ENCODE measurements at regions not wholly inside any gene's neighbourhood (a gene's known extent, or its start where the extent isn't known, plus 50 kb on each side); places are given as distances from the start of the nearest gene placed in this dataset.
"Not testable (repeated sequence)": the region's sequence is repeated elsewhere in the genome, so short reads cannot be mapped to it uniquely, and the experiment has no call there.

DNA sequence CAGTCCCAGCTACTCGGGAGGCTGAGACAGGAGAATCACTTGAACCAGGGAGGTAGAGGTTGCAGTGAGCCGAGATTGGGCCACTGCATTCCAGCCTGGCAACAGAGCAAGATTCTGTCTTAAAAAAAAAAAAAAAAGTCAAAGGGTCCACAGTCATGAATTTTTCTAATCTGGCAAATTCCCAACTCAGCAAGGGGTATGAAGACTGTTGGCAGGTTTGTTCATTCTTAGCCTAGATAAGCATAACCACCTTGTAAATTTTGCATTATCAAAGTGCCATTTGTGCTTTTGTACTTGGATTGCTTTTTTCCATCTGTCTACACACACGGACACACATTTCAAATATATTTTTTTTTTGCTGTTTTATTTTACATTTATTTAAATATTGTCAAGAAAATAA, 299.8 kb upstream of the NUDT12 start:
- FAIRE-seq (no peak), DNase-seq (ENCODE audit: low spot score in 2 of 2) (no peak)

DNA sequence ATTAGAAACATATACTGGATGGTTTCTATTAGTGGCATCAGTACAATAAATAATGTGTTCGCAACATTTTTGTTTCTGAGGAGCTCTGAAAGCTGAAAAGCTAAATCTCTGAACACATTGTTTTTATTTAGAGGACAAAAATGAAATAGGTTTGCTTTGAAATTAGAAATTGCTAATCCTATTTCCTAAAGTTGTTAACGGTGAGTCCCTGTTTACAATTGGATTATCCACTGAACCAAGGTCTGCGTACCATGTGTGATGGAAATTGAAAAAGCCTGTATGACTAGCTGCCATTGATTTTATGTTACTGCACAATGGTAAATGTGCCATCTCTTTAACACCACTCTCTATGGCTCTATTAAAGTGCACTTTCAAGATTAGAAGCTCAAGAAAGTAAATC, 297.7 kb upstream of the NUDT12 start:
- FAIRE-seq = no peak

GRCh38 chr5:103858367-103858766, 295.8 kb upstream of the NUDT12 start:
- not testable (repeated sequence) for DNase-seq (ENCODE audit: low spot score in 2 of 2); FAIRE-seq

More for the DNA sequence above, 297.7 kb upstream of the NUDT12 start:
- no peak for DNase-seq (ENCODE audit: low spot score in 2 of 2)

DNA sequence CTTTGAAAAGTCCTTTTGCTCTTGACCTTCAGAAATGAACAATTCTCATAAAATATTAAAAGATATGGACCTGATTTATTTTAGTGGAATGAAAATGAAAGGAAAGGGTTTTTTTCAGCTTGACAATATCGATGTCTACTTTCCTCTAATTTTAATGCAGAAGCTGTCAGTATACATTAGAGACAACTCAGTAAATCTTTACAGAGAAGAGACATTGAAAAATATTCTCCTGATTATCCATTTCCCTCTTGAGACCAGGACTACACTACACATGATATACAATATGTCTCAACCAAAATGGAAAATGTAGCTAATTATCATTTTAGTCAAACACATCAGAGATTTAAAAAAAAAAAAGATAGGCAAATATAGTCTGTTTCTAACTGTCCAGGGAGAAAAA, 288.5 kb upstream of the NUDT12 start:
- no peak for FAIRE-seq

GRCh38 chr5:103849934-103850333, 287.3 kb upstream of the NUDT12 start:
- FAIRE-seq (no peak), DNase-seq (ENCODE audit: low spot score in 2 of 2) (no peak)

More for the DNA sequence above, 288.5 kb upstream of the NUDT12 start:
- DNase-seq (ENCODE audit: low spot score in 2 of 2) = no peak

GRCh38 chr5:103847060-103847459, 284.5 kb upstream of the NUDT12 start:
- FAIRE-seq (no peak), DNase-seq (ENCODE audit: low spot score in 2 of 2) (no peak)

DNA sequence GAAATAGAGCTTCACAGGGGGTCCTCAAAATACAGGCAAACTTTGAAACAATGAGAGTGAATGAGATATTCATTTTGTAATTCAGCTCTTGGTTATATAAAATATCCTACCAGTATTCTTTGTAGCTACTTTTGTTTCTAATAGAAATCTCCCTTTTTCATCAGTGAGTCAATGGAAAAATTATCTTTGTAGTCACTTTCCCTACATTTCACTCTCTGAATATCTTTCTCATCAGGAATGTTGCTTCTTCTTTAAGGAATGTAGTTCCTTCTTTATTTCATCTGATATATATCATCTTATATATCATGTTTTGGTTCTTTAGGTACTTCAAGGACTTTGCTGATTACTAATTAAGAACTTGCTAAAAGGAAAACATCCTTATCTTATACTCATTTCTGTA, 280.3 kb upstream of the NUDT12 start:
- FAIRE-seq (no peak), DNase-seq (ENCODE audit: low spot score in 2 of 2) (no peak)

DNA sequence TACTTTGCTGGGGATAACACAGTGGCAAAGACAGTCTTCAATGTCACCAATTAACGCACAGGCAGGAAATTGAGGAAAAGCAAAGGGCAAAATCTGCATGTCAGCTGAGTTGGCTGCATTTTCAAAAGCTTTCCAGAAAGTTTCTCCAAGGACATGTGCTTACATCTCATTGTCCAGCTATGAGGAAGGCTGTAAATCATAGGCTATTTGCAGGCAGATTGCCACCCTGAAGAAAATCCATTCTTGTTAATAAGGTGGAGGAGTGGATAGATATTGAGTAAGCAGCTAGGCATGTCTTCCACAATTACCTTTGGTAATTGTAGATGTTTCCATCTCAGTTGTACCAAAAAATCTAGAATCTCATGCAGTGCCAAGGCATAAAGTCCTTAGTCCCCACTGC, 278.0 kb upstream of the NUDT12 start:
- FAIRE-seq = no peak
- no peak for DNase-seq (ENCODE audit: low spot score in 2 of 2)

DNA sequence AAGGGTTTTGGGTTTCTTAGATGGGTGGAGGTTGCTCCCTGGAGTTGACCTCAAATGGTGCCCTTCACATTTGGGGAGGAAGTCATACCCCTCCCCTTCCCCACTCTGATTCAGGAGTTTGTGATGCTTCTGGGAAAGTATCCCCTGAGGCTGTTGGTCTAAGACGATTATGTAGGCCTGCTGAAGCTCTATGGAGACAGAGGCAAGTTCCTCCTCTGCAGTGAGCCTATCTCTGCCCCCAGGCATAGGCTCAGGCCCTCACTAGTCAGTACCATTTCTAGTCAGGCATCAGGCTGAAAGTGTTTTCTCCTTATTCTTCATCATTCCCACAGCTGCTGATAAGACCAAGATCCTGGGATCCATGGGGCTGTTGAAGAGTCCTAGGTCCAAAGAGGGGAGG, 271.6 kb upstream of the NUDT12 start:
- DNase-seq (ENCODE audit: low spot score in 2 of 2) (no peak), FAIRE-seq (no peak)

- no peak for FAIRE-seq
- no peak for DNase-seq (ENCODE audit: low spot score in 2 of 2)
Measured at GRCh38 chr5:103829585-103829984, 267.0 kb upstream of the NUDT12 start.

DNA sequence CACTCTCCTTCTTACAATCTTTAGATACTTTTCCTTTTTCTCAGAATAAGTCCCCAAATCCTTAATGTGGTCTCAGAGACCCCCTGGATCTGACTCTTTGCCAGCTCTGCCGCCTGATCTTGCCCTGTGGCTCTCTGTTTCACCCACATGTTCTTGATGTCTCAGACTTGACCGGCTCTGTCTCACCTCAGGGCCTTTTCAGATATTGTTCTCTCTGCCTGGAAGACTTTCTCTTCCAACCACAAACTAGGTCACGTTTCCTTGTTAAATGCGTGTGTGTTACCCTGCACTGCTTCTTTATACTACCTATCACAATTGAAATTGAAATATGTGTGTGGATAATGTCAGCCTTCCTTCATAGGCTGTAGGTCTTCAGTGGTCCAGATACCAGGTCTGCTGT, 265.4 kb upstream of the NUDT12 start:
- DNase-seq (ENCODE audit: low spot score in 2 of 2) (no peak), FAIRE-seq (no peak)

GRCh38 chr5:103821361-103821760, 258.8 kb upstream of the NUDT12 start:
- no peak for FAIRE-seq
- no peak for DNase-seq (ENCODE audit: low spot score in 2 of 2)

DNA sequence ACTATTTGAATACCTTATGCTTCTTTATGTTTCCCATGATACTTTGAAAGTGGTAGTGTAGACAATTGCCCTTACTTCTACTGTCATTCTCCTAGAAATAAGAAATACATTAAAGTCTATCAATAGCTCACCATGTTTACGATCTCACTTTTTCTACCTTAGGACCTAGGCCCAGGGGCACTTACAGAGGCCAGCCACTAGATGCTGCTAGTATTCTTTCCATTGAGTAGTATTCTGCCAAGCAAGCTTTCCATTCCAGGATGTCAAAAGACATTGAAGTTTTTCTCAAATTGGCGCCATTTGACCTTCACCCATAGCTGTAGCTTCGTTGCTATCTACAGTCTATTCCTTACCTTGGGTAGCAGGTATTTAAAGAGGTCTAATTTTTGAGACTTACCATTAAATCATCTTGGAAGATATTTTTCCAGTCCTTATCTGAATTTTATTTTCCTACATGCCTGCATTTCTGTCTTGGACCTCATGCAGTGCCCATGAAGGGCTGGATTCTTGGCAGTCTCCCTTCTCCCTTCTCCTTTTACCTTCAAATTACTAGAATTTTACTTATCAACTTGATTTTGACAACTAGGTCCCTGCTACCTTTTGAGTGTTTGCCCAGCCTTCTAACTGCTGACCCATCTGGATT, 246.0 kb upstream of the NUDT12 start:
- DNase-seq (ENCODE audit: low spot score in 2 of 2) = peak; percentile 15 to 42
- peak; percentile 21 for FAIRE-seq

DNA sequence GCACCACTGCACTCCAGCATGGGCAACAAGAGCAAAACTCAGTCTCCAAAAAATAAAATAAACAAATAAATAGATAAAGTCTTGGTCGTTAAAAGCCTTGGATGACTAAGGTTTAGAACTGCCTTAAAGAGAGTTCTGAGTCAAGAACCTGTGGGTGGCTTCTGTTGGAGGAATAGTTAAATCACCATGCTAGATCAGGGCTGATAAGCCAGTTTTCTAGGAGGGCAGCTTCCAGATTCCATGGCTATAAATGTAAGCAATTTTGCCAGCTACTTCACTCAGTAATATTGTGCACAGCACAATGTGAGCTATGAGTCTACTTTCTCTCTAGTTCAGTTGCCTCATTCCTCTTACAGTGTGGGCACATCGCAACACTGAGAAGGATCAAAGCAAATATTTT, 242.1 kb upstream of the NUDT12 start:
- FAIRE-seq (no peak), DNase-seq (ENCODE audit: low spot score in 2 of 2) (no peak)

DNA sequence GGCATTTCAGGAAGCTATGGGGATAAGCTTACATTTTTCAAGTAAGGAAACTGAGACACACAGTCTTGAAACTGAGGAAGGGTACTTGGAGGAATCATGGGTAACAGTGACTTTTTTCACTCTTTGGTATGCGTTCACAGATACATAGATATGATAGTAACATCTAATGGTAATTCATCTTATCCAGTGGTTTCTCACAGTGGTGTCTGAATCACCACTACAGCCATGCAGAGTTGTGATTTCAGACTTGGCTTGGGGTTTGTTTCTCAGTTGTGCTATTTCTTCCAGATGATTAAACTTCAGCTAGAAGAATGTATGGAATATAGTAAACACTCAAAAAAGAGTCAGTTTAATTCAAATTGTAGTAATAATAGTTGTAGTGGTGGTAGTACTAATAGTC, 239.1 kb upstream of the NUDT12 start:
- DNase-seq (ENCODE audit: low spot score in 2 of 2) = no peak
- no peak for FAIRE-seq

GRCh38 chr5:103800741-103801495, 238.3 kb upstream of the NUDT12 start:
- DNase-seq (ENCODE audit: low spot score in 2 of 2) (no peak), FAIRE-seq (no peak)

DNA sequence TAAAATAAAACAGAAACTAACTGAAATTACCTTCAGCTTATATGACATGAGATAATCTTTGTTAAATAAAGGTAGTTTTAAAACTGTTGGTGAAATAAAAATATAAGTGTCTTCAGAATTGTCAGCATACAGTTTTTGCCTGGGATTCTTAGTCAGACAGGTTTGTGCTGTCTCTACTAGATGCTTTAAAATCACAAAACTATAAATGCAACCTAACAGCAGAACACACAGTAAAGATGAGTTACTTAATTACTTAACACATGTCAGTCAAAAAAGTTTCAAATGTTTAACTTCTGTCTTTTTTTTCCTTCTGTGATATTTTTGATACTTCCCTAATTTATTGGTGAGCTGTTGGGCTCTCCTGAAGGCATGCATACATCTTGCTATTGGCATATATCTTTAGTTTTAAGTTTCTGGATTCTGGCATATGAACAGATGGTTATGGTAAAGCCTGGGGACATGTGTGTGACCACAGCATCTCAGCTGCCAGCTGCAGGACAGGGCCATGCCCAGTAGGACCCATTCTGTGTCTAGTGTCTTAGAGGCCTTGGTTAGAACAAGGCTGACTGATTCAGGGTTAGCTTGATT, 231.1 kb upstream of the NUDT12 start:
- DNase-seq (ENCODE audit: low spot score in 2 of 2) (no peak), FAIRE-seq (no peak)

GRCh38 chr5:103785569-103785968, 223.0 kb upstream of the NUDT12 start:
- FAIRE-seq (no peak), DNase-seq (ENCODE audit: low spot score in 2 of 2) (no peak)

DNA sequence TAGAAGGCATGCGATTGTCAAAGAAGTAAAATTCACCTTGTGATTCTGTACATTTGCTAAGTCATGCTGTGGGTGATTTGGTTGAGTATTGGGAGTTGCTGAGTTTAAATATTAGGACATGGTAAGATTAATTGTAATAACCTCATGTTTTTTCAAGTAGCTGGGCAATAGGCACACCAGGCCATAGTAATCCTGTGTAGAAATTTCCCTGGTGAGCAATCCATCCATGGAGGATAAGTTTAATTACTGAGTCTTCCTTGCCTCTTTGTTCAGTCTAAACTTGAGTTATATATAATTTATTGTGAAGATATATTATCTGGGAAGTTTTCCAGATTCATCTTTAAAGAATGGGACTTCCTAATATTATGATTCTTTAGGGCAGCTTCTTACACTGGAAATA, 221.1 kb upstream of the NUDT12 start:
- no peak for FAIRE-seq
- DNase-seq (ENCODE audit: low spot score in 2 of 2) = no peak

GRCh38 chr5:103780794-103781193, 218.2 kb upstream of the NUDT12 start:
- FAIRE-seq = no peak

GRCh38 chr5:103774721-103775120, 212.1 kb upstream of the NUDT12 start:
- DNase-seq (ENCODE audit: low spot score in 2 of 2) (no peak), FAIRE-seq (no peak)

More at GRCh38 chr5:103780794-103781193, 218.2 kb upstream of the NUDT12 start:
- DNase-seq (ENCODE audit: low spot score in 2 of 2) = no peak

DNA sequence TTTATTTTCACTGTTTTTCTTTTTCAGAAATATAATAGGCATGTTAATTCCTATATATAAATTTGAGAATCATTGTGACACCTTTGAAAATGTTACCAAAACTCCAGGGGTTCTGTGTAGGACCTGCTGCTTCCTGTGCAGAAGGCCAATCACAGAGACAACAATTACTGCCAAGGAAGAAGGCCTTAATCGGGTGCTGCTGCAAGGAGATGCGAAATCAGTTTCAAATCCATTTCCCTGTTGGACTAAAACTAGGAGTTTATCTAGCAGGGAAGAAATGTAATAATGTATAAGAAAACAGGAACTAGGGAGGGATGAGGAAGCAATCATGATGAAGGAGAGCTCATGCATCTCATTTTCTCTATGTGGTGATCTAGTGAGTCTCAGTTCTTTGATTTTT, 209.7 kb upstream of the NUDT12 start:
- no peak for DNase-seq (ENCODE audit: low spot score in 2 of 2)
- FAIRE-seq = no peak
